Caco-2 (cell line): ENCODE measurements at regions not wholly inside any gene's neighbourhood (a gene's known extent, or its start where the extent isn't known, plus 50 kb on each side); places are given as distances from the start of the nearest gene placed in this dataset.

Experiments
- BruUV-seq: library from RNA; stranded (reverse); fragments of 400-500 nt; replicated peaks from 2 replicates; lab custom pipeline; 2021; lab: Mats Ljungman, UMichigan
- CTCF ChIA-PET: fragments of 300-600 bp; sonication (Branson Sonifier 250); formaldehyde crosslinking; loops from one replicate; lab custom pipeline; 2022; ENCODE audit warnings: antibody characterized with exemption; lab: Charles Lee
- POLR2A ChIA-PET: fragments of 300-600 bp; sonication (Branson Sonifier 250); formaldehyde crosslinking; loops from one replicate; lab custom pipeline; 2022; ENCODE audit warnings: antibody characterized with exemption; lab: Charles Lee
- DNase-seq, 2 experiments: peaks; one replicate each; pipeline versions ENCODE4 v3.0.0 to v3.0.0-alpha.2; 2020 to 2022
- H3K27me3 ChIP-seq: replicated peaks from 2 replicates; pipeline ENCODE4 v1.6.0; 2011; ENCODE audit warnings: low read length; ENCODE audit not compliant: control insufficient read depth, insufficient read depth
- H3K36me3 ChIP-seq: 2 replicates; pipeline ENCODE4 v1.5.1; 2011; ENCODE audit warnings: low read length; ENCODE audit not compliant: control insufficient read depth, insufficient read depth
- H3K4me1 ChIP-seq: fragments of 250-450 bp; sonication (Bioruptor Pico); 2 replicates; pipeline ENCODE4 v1.5.1; 2020; ENCODE audit warnings: mild to moderate bottlenecking
- H3K4me3 ChIP-seq: 2 replicates; pipeline ENCODE4 v1.5.1; 2011; ENCODE audit warnings: low read depth, mild to moderate bottlenecking, control low read depth, low read length
- H3K9me3 ChIP-seq: fragments of 250-450 bp; sonication (Bioruptor Pico); 2 replicates; pipeline ENCODE4 v1.5.1; 2020; ENCODE audit warnings: mild to moderate bottlenecking, moderate library complexity
- H3K27ac Mint-ChIP-seq: one replicate; pipeline ENCODE4 v1.8.0; 2022; ENCODE audit warnings: mixed read lengths; ENCODE audit not compliant: unreplicated experiment
- H3K27me3 Mint-ChIP-seq: one replicate; pipeline ENCODE4 v1.8.0; 2022; ENCODE audit warnings: mixed read lengths; ENCODE audit not compliant: insufficient read depth, unreplicated experiment
- H3K36me3 Mint-ChIP-seq: one replicate; pipeline ENCODE4 v1.8.0; 2022; ENCODE audit warnings: mild to moderate bottlenecking, mixed read lengths; ENCODE audit not compliant: insufficient read depth, unreplicated experiment
- H3K4me1 Mint-ChIP-seq: one replicate; pipeline ENCODE4 v1.8.0; 2022; ENCODE audit warnings: low read depth, mixed read lengths; ENCODE audit not compliant: unreplicated experiment
- H3K4me3 Mint-ChIP-seq: one replicate; pipeline ENCODE4 v1.8.0; 2022; ENCODE audit warnings: mild to moderate bottlenecking, moderate library complexity, mixed read lengths; ENCODE audit not compliant: unreplicated experiment
- H3K9me3 Mint-ChIP-seq: one replicate; pipeline ENCODE4 v1.8.0; 2022; ENCODE audit warnings: mixed read lengths; ENCODE audit not compliant: unreplicated experiment
- intact Hi-C: fragments of 100-400 bp; cut with micrococcal nuclease; formaldehyde crosslinking; loops from one replicate; pipeline ENCODE4 v1.10.0; 2022; ENCODE audit not compliant: unreplicated experiment
- TF ChIP-seq, protein P1 (sequence below), 2 experiments: fragments of 200-600 bp in 1 of 2; IDR thresholded peaks; 1 replicate in 1 of 2; 2 replicates in 1 of 2; pipeline versions ENCODE4 v1.5.1 to v1.8.0; 2011 to 2022; ENCODE audit warnings: antibody characterized with exemption in 1 of 2, control low read depth in 1 of 2, inconsistent platforms in 1 of 2, low read depth in 1 of 2, low read length in 1 of 2, mild to moderate bottlenecking in 1 of 2, moderate library complexity in 1 of 2; ENCODE audit not compliant: insufficient read depth in 1 of 2, severe bottlenecking in 1 of 2, unreplicated experiment in 1 of 2

DNA sequence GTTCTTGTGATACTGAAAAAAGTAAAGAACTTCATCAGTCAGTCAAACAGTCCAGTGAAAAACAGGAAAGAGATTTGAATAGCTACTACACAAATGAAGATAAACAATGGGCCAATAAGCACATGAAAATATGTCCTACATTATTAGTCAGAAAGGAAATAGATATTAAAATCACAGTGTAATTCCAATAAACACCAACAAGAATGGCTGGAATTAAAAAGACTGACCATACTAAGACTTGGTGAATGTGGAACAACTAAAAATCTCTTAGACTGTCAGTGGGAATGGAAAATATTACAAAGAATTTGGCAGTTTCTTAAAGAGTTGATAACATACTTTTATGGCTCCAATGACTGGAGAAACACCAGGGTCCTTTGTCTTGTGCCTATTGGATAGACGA is 241.8 kb upstream of the USP24 start:
- no peaks in the 10 kb centered on the region for H3K9me3 Mint-ChIP-seq
- H3K27me3 Mint-ChIP-seq: no peaks in the 10 kb centered on the region
- no peaks in the 10 kb centered on the region for H3K36me3 Mint-ChIP-seq
- Histone ChIP-seq H3K4me1 (no peaks in the 10 kb centered on the region), H3K4me3 (no peak overlapping the region), H3K27me3 (no peaks in the 10 kb centered on the region), H3K36me3 (no peaks in the 10 kb centered on the region), H3K9me3 (no peaks in the 10 kb centered on the region)
- TF ChIP-seq, protein P1, sequence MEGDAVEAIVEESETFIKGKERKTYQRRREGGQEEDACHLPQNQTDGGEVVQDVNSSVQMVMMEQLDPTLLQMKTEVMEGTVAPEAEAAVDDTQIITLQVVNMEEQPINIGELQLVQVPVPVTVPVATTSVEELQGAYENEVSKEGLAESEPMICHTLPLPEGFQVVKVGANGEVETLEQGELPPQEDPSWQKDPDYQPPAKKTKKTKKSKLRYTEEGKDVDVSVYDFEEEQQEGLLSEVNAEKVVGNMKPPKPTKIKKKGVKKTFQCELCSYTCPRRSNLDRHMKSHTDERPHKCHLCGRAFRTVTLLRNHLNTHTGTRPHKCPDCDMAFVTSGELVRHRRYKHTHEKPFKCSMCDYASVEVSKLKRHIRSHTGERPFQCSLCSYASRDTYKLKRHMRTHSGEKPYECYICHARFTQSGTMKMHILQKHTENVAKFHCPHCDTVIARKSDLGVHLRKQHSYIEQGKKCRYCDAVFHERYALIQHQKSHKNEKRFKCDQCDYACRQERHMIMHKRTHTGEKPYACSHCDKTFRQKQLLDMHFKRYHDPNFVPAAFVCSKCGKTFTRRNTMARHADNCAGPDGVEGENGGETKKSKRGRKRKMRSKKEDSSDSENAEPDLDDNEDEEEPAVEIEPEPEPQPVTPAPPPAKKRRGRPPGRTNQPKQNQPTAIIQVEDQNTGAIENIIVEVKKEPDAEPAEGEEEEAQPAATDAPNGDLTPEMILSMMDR (IDR thresholded peaks at IDR 0.05; ENCODE audit: insufficient read depth in 1 of 2, low read depth in 1 of 2, low read length in 1 of 2, severe bottlenecking in 1 of 2, unreplicated experiment in 1 of 2): no peak
- ChIA-PET POLR2A (no interaction called here), CTCF (no interaction called here)
- intact Hi-C loops: no loop called here
- DNase-seq: no peak
- H3K4me3 Mint-ChIP-seq: no peak overlapping the region
- BruUV-seq: no TSS peak
- no peak overlapping the region for H3K27ac Mint-ChIP-seq
- no peaks in the 10 kb centered on the region for H3K4me1 Mint-ChIP-seq

DNA sequence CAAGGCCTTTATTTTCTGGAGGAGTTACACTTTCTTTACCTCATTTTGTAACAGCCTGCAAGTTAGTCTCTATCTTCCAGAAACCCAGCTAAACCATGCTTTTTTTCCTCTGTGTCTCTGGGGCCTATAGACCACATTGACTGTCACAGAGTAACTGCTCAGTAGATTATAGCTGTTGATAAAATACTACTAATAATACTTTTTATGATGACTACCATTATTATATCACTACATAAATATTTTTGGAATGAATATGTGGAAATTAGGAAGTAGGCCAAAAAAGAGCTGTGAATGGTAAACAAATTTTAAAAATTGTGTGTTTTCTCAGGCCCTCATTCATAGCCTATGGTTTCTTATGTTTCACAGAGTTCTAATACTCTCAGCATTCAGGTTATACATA is 233.1 kb upstream of the USP24 start:
- Mint-ChIP-seq H3K27ac (no peak overlapping the region), H3K4me3 (no peak overlapping the region), H3K36me3 (no peaks in the 10 kb centered on the region), H3K4me1 (no peaks in the 10 kb centered on the region), H3K9me3 (peaks cover 9% of the 10 kb centered on the region), H3K27me3 (no peaks in the 10 kb centered on the region)
- H3K9me3 ChIP-seq: no peaks in the 10 kb centered on the region
- BruUV-seq: no TSS peak
- H3K27me3 ChIP-seq: no peaks in the 10 kb centered on the region
- H3K4me1 ChIP-seq: 0 out of 2 replicates have a peak, but pooled peaks cover 8% of the 10 kb centered on the region
- ChIA-PET CTCF (no interaction called here), POLR2A (interaction anchor here (0.9 kb wide), 1 partner anchor 19 kb away, joined by 3 read pairs; no protein-coding TSS in a partner anchor)
- intact Hi-C loops: no loop called here
- DNase-seq: no peak
- no peaks in the 10 kb centered on the region for H3K36me3 ChIP-seq
- TF ChIP-seq, protein P1 (IDR thresholded peaks at IDR 0.05; ENCODE audit: insufficient read depth in 1 of 2, low read depth in 1 of 2, low read length in 1 of 2, severe bottlenecking in 1 of 2, unreplicated experiment in 1 of 2): no peak
- H3K4me3 ChIP-seq: no peak overlapping the region

DNA sequence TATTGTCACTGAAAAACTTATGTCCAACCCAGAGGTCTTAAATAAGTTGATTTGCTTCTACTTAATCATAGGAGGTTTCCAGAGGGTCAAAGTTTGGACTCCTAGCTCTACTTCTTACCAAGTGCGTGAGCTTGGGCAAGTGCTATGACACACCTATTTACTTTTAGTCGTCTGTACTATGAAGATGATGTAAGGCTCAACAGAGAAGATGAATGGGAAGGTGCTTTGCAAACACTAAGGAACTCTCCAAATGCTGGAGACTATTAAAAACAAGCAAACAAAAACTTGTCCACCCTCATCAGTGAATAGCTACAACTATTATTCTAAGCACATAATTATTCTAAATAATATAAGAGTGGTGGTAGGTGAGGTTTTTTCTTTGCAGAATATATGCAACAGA is 232.3 kb upstream of the USP24 start:
- Mint-ChIP-seq H3K4me3 (no peak overlapping the region), H3K9me3 (peaks cover 9% of the 10 kb centered on the region), H3K36me3 (no peaks in the 10 kb centered on the region), H3K4me1 (no peaks in the 10 kb centered on the region), H3K27me3 (no peaks in the 10 kb centered on the region), H3K27ac (no peak overlapping the region)
- H3K4me3 ChIP-seq: no peak overlapping the region
- ChIA-PET CTCF (no interaction called here), POLR2A (interaction anchor here (0.9 kb wide), 1 partner anchor 19 kb away, joined by 3 read pairs; no protein-coding TSS in a partner anchor)
- BruUV-seq: no TSS peak
- peak in 1 of 2 experiments; percentile 24 for DNase-seq
- intact Hi-C loops: no loop called here
- 0 out of 2 replicates have a peak, but pooled peaks cover 8% of the 10 kb centered on the region for H3K4me1 ChIP-seq
- TF ChIP-seq, protein P1 (IDR thresholded peaks at IDR 0.05; ENCODE audit: insufficient read depth in 1 of 2, low read depth in 1 of 2, low read length in 1 of 2, severe bottlenecking in 1 of 2, unreplicated experiment in 1 of 2): no peak
- no peaks in the 10 kb centered on the region for H3K27me3 ChIP-seq
- no peaks in the 10 kb centered on the region for H3K9me3 ChIP-seq
- no peaks in the 10 kb centered on the region for H3K36me3 ChIP-seq
